PFSK-1 (cell line): ENCODE measurements at regions not wholly inside any gene's neighbourhood (a gene's known extent, or its start where the extent isn't known, plus 50 kb on each side); places are given as distances from the start of the nearest gene placed in this dataset.

Experiments used
- TAF1 ChIP-seq: IDR thresholded peaks from 2 replicates; pipeline ENCODE4 v1.6.1; 2012; ENCODE audit warnings: low read length, control low read depth, borderline replicate concordance; ENCODE audit not compliant: insufficient read depth
- TF ChIP-seq, protein P1 (sequence below), 2 experiments: IDR thresholded peaks; 2 replicates each; pipeline versions ENCODE4 v1.6.1 to v1.8.0; 2011 to 2012; ENCODE audit warnings: low read depth in 2 of 2, low read length in 2 of 2, control low read depth in 1 of 2, inconsistent platforms in 1 of 2, mild to moderate bottlenecking in 1 of 2, moderate library complexity in 1 of 2; ENCODE audit not compliant: insufficient read depth in 1 of 2

DNA sequence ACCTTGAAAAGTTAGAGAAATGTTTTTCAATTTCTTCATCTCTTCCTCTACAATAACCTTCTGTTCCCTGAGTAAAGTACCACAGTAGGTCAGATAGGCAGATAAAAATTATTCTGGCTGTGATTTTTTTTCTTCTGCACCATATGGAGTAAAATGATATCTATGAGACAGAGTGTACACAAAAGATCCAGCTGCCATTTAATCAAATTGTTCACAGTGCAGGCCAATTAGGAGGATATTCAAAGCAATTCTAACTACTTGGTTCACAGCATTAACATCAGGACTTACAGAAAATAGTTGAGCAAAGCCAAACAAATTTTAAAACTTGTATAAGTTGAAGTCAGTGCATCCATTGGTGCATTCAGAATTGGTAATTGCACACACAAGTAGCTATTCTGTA, 147.9 kb upstream of the LUZP2 start:
- TF ChIP-seq, protein P1, sequence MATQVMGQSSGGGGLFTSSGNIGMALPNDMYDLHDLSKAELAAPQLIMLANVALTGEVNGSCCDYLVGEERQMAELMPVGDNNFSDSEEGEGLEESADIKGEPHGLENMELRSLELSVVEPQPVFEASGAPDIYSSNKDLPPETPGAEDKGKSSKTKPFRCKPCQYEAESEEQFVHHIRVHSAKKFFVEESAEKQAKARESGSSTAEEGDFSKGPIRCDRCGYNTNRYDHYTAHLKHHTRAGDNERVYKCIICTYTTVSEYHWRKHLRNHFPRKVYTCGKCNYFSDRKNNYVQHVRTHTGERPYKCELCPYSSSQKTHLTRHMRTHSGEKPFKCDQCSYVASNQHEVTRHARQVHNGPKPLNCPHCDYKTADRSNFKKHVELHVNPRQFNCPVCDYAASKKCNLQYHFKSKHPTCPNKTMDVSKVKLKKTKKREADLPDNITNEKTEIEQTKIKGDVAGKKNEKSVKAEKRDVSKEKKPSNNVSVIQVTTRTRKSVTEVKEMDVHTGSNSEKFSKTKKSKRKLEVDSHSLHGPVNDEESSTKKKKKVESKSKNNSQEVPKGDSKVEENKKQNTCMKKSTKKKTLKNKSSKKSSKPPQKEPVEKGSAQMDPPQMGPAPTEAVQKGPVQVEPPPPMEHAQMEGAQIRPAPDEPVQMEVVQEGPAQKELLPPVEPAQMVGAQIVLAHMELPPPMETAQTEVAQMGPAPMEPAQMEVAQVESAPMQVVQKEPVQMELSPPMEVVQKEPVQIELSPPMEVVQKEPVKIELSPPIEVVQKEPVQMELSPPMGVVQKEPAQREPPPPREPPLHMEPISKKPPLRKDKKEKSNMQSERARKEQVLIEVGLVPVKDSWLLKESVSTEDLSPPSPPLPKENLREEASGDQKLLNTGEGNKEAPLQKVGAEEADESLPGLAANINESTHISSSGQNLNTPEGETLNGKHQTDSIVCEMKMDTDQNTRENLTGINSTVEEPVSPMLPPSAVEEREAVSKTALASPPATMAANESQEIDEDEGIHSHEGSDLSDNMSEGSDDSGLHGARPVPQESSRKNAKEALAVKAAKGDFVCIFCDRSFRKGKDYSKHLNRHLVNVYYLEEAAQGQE (IDR thresholded peaks at IDR 0.05; ENCODE audit: insufficient read depth in 1 of 2, low read depth in 2 of 2, low read length in 2 of 2) = no peak
- TF ChIP-seq TAF1 = no peak
